A549 (cell line): ENCODE measurements at regions not wholly inside any gene's neighbourhood (a gene's known extent, or its start where the extent isn't known, plus 50 kb on each side); places are given as distances from the start of the nearest gene placed in this dataset.

Experiments used
- CEBPB ChIP-seq, 2 experiments: fragments of >200 bp in 1 of 2; sonication (Bioruptor Twin) in 1 of 2; formaldehyde crosslinking in 1 of 2; IDR thresholded peaks; 2 replicates each; pipeline ENCODE4 v1.6.1; 2012 to 2016
- CHD4 ChIP-seq: fragments of 200-600 bp; sonication (generic); IDR thresholded peaks from 2 replicates; pipeline ENCODE4 v1.6.1; 2016; ENCODE audit warnings: antibody characterized with exemption, mild to moderate bottlenecking, borderline replicate concordance
- CTCF ChIP-seq: fragments of >200 bp; sonication (Bioruptor Twin); formaldehyde crosslinking; IDR thresholded peaks from 3 replicates; pipeline ENCODE4 v1.5.1; 2016
- EP300 ChIP-seq, 2 experiments: fragments of >200 bp; sonication (Bioruptor Twin); formaldehyde crosslinking; IDR thresholded peaks; 2 replicates in 1 of 2; 3 replicates in 1 of 2; pipeline ENCODE4 v1.6.1; 2016 to 2017
- POLR2A ChIP-seq: IDR thresholded peaks from 2 replicates; pipeline ENCODE4 v1.6.1; 2012; ENCODE audit warnings: mild to moderate bottlenecking, low read length
- SMC3 ChIP-seq: fragments of >200 bp; sonication (Bioruptor Twin); formaldehyde crosslinking; IDR thresholded peaks from 3 replicates; pipeline ENCODE4 v1.6.1; 2018; ENCODE audit warnings: inconsistent platforms

- TF ChIP-seq POLR2A: no peak
- no peak for TF ChIP-seq EP300 (IDR thresholded peaks at IDR 0.05)
- no peak for TF ChIP-seq CHD4
- TF ChIP-seq CTCF: no peak
- no peak for TF ChIP-seq CEBPB (IDR thresholded peaks at IDR 0.05)
- no peak for TF ChIP-seq SMC3
These were observed 102.9 kb upstream of the IRF2BP2 start for GRCh38 chr1:234712891-234713305.
